Cardiac muscle cell (in vitro differentiated cells and primary cell): ENCODE measurements at regions not wholly inside any gene's neighbourhood (a gene's known extent, or its start where the extent isn't known, plus 50 kb on each side); places are given as distances from the start of the nearest gene placed in this dataset.

Source experiments
- DNase-seq, 2 donors: peaks; one replicate each; pipeline versions ENCODE4 v3.0.0 to v3.0.0-alpha.2; 2010 to 2017; ENCODE audit warnings: low read depth in 1 of 2, low spot score in 1 of 2
- H3K27ac ChIP-seq: fragments of 200-600 bp; sonication (generic); 2 replicates; pipeline ENCODE4 v1.5.1; 2016
- H3K27me3 ChIP-seq: fragments of 200-600 bp; sonication (generic); 2 replicates; pipeline ENCODE4 v1.6.0; 2016; ENCODE audit warnings: control low read depth
- H3K36me3 ChIP-seq: fragments of 200-600 bp; sonication (generic); 2 replicates; pipeline ENCODE4 v1.5.1; 2016; ENCODE audit warnings: control low read depth
- H3K4me1 ChIP-seq: fragments of 200-600 bp; sonication (generic); 2 replicates; pipeline ENCODE4 v1.8.1; 2017; ENCODE audit warnings: low read depth, mild to moderate bottlenecking, mixed run types
- H3K4me3 ChIP-seq: fragments of 200-600 bp; sonication (generic); 2 replicates; pipeline ENCODE4 v1.5.1; 2016; ENCODE audit warnings: mild to moderate bottlenecking
- H3K9me3 ChIP-seq: fragments of 200-600 bp; sonication (generic); 2 replicates; pipeline ENCODE4 v1.5.1; 2017; ENCODE audit warnings: low read depth, mild to moderate bottlenecking, control low read depth
- CTCF ChIP-seq: IDR thresholded peaks from 2 replicates; pipeline ENCODE4 v1.5.1; 2012; ENCODE audit warnings: low read depth, mild to moderate bottlenecking, low read length

GRCh38 chr7:17617380-17617779 lies 318.9 kb downstream of the AHR start:
- Histone ChIP-seq H3K4me1 (no peaks in the 10 kb centered on the region), H3K9me3 (no peaks in the 10 kb centered on the region), H3K27ac (no peak overlapping the region), H3K27me3 (no peaks in the 10 kb centered on the region), H3K4me3 (no peak overlapping the region), H3K36me3 (no peaks in the 10 kb centered on the region)
- TF ChIP-seq CTCF, result no peak
- DNase-seq, result no peak

GRCh38 chr7:17617857-17618651 lies 319.6 kb downstream of the AHR start:
- Histone ChIP-seq H3K27ac (no peak overlapping the region), H3K36me3 (no peaks in the 10 kb centered on the region), H3K27me3 (no peaks in the 10 kb centered on the region), H3K9me3 (no peaks in the 10 kb centered on the region), H3K4me3 (no peak overlapping the region), H3K4me1 (no peaks in the 10 kb centered on the region)
- no peak for TF ChIP-seq CTCF
- no peak for DNase-seq

- Histone ChIP-seq H3K4me3 (no peak overlapping the region), H3K9me3 (no peaks in the 10 kb centered on the region), H3K4me1 (peaks cover 2% of the 10 kb centered on the region), H3K27me3 (no peaks in the 10 kb centered on the region), H3K36me3 (no peaks in the 10 kb centered on the region), H3K27ac (no peak overlapping the region)
- TF ChIP-seq CTCF, result no peak
- no peak for DNase-seq
These were observed 320.2 kb downstream of the AHR start for GRCh38 chr7:17618652-17618974.

GRCh38 chr7:17619196-17619818 lies 320.9 kb downstream of the AHR start:
- Histone ChIP-seq H3K36me3 (no peaks in the 10 kb centered on the region), H3K9me3 (no peaks in the 10 kb centered on the region), H3K4me3 (no peak overlapping the region), H3K4me1 (peaks cover 5% of the 10 kb centered on the region), H3K27ac (no peak overlapping the region), H3K27me3 (no peaks in the 10 kb centered on the region)
- DNase-seq, result no peak
- TF ChIP-seq CTCF, result no peak

GRCh38 chr7:17620566-17620965 lies 319.7 kb downstream of the SNX13 start:
- Histone ChIP-seq H3K27ac (no peak overlapping the region), H3K4me3 (no peak overlapping the region), H3K27me3 (no peaks in the 10 kb centered on the region), H3K4me1 (peaks cover 5% of the 10 kb centered on the region), H3K36me3 (no peaks in the 10 kb centered on the region), H3K9me3 (no peaks in the 10 kb centered on the region)
- DNase-seq, result no peak
- no peak for TF ChIP-seq CTCF
